AG04450 (cell line): ENCODE measurements at regions not wholly inside any gene's neighbourhood (a gene's known extent, or its start where the extent isn't known, plus 50 kb on each side); places are given as distances from the start of the nearest gene placed in this dataset.

Source experiments
- CTCF ChIA-PET: fragments of 300-600, 350-600 bp; formaldehyde crosslinking; extraction: SDS; loops from one replicate; lab custom pipeline; 2022; ENCODE audit warnings: antibody characterized with exemption, inconsistent platforms; lab: Charles Lee
- POLR2A ChIA-PET: fragments of 350-600 bp; formaldehyde crosslinking; extraction: SDS; loops from one replicate; lab custom pipeline; 2021; ENCODE audit warnings: antibody characterized with exemption, inconsistent platforms; lab: Yijun Ruan, JAX
- DNase-seq: peaks from one replicate; pipeline ENCODE4 v3.0.0-alpha.2; 2011; ENCODE audit warnings: low read depth, low spot score
- H3K27ac ChIP-seq: one replicate; pipeline ENCODE4 v1.5.1; 2012; ENCODE audit warnings: low read depth, low read length, control low read depth
- H3K27me3 ChIP-seq: one replicate; pipeline ENCODE4 v1.6.0; 2012; ENCODE audit warnings: low read length; ENCODE audit not compliant: control insufficient read depth, insufficient read depth
- H3K4me3 ChIP-seq: 2 replicates; pipeline ENCODE4 v1.5.1; 2011; ENCODE audit warnings: mild to moderate bottlenecking, low read depth, low read length, control low read depth
- H3K9me3 ChIP-seq: 2 replicates; pipeline ENCODE4 v1.5.1; 2012; ENCODE audit warnings: low read length; ENCODE audit not compliant: control insufficient read depth, insufficient read depth
- TF ChIP-seq, protein P1 (sequence below): IDR thresholded peaks from 2 replicates; pipeline ENCODE4 v1.5.1; 2011; ENCODE audit warnings: low read depth, low read length, control low read depth, inconsistent platforms

DNA sequence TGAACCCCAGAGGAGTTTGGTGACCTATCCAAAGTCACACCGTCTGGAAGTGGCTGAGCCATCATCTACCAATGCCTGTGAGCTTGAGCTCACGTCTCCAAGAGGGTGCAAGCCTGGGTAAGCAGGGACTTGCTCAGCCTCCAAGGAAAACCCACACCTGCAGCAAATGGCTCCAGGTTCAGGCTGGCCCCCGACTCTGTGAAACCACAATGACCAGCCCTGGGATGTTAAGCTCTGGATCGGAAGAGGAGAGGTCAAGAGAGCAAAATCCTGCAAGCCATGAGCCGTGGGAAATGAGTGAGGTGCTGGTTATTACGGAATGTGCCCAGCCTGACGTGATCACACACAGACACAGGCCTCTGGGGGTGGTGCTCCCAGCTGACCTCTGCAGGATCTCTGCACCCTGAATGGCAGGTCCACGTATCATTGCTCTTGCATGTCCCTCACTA, 94.1 kb upstream of the OTOS start:
- CTCF ChIA-PET, result interaction anchor here (1.0 to 3.6 kb wide), 2 partner anchors 202 to 204 kb away, joined by 5 to 31 read pairs; partner anchors contain the start of gene GPC1
- Histone ChIP-seq H3K9me3 (peaks cover 7% of the 10 kb centered on the region), H3K4me3 (no peak overlapping the region), H3K27me3 (peaks cover 3% of the 10 kb centered on the region), H3K27ac (no peak overlapping the region)
- TF ChIP-seq, protein P1, sequence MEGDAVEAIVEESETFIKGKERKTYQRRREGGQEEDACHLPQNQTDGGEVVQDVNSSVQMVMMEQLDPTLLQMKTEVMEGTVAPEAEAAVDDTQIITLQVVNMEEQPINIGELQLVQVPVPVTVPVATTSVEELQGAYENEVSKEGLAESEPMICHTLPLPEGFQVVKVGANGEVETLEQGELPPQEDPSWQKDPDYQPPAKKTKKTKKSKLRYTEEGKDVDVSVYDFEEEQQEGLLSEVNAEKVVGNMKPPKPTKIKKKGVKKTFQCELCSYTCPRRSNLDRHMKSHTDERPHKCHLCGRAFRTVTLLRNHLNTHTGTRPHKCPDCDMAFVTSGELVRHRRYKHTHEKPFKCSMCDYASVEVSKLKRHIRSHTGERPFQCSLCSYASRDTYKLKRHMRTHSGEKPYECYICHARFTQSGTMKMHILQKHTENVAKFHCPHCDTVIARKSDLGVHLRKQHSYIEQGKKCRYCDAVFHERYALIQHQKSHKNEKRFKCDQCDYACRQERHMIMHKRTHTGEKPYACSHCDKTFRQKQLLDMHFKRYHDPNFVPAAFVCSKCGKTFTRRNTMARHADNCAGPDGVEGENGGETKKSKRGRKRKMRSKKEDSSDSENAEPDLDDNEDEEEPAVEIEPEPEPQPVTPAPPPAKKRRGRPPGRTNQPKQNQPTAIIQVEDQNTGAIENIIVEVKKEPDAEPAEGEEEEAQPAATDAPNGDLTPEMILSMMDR, result no peak
- POLR2A ChIA-PET, result no interaction called here
- no peak for DNase-seq

DNA sequence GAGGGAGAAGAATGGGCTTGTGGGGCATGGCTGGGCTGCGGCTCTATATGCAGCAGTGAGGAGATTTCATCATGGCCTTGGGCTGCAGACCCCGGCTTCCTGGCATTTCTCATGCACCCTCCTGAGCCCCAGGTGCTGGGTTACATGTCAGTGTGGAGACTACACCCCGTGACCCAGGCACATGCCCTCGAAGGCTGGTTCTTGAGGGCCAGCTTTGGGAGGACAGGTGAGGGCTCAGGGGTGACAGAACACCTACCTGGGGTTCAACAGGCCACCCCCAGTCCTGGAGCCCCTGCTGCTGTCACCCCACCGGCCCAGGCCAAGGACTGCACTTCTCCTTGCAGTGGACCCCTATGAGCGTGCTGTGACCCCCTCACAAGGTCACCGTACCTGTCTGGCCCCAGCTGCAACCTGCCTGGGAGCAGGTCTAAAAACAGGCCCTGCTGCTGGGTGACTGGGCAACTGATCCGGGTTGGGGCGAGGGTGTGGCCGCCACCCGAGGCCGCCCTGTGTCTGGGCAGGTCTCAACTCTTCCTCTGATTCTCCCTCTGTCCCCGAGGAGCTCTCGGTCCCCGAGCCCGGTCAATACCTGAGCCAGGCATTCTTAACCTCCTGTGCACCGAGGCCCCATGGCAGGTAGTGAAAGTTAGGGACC, 94.8 kb upstream of the OTOS start:
- POLR2A ChIA-PET, result no interaction called here
- TF ChIP-seq, protein P1, result no peak
- H3K9me3 ChIP-seq, result no peaks in the 10 kb centered on the region
- no peak overlapping the region for H3K4me3 ChIP-seq
- no peak for DNase-seq
- peaks cover 3% of the 10 kb centered on the region for H3K27me3 ChIP-seq
- CTCF ChIA-PET, result interaction anchor here (2.0 to 3.6 kb wide), 2 partner anchors 201 to 204 kb away, joined by 10 to 31 read pairs; partner anchors contain the start of gene GPC1
- no peak overlapping the region for H3K27ac ChIP-seq

DNA sequence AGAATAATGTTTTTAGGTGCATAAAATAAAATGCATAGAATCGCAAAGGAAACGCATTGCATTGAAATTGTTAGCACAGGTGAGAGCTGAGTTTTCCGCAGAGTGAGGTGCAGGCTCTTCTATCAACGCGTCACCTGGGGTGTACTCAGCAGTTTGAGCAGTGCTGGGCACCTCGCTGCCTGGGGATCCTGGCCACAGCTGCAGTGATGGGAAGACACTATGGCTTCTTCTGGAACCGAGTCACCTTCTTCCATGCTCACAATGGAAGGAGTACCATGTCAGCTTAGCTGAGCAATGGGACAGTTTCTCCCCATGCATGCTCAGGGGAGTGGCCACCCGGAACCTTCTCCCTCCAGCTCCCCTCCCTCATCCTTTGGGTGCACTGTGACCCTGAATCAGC, 95.4 kb upstream of the OTOS start:
- ChIA-PET CTCF (interaction anchor here (2.0 kb wide), 1 partner anchor 203 kb away, joined by 10 read pairs; no protein-coding TSS in a partner anchor), POLR2A (no interaction called here)
- no peak for DNase-seq
- Histone ChIP-seq H3K9me3 (no peaks in the 10 kb centered on the region), H3K4me3 (no peak overlapping the region), H3K27me3 (no peaks in the 10 kb centered on the region), H3K27ac (no peak overlapping the region)
- TF ChIP-seq, protein P1, result no peak

DNA sequence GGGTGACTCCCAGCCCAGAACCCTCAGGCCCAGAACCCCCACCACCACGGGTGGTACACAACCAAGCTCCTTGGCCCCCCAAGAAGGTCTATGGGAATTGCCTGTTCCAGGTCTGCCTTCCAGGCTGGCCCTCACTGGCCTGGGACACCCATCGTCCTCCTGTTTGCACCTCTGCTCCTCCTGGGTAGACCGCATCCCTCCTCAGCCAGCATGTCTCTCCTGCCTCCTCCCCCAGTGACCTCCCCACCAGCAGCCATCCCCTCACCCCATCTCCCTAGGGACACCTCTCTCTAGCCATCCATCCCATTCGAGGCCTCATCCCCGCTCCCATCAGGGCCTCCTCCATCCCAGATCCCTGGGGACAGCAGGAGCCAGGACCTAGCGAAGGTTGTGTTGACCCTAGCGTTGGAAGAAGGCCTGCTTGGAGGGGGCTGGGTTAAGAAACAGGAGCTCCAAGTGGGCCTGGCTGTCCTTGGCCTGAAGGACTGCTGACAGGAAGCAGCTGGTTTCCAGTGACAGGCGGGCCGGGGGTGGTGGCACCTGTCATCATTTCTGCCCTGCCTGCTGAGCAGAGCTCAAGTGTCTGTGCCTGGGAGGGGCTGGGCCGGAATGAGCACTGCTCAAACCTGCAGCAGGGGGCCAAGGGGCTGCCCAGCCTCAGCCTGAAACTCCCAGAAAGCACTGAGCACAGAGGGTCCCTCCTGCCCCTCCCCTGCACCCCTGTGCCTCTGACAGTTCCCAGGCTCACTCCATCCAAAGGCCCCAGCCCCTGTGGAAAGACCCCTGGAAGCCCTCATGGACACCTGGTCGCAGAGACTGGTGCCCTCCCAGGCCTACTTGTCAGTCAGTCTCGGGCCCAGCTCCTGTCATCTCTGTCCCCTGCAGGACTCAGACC, 96.0 kb upstream of the OTOS start:
- CTCF ChIA-PET, result interaction anchor here (2.0 kb wide), 1 partner anchor 203 kb away, joined by 10 read pairs; no protein-coding TSS in a partner anchor
- no peaks in the 10 kb centered on the region for H3K27me3 ChIP-seq
- no peak overlapping the region for H3K27ac ChIP-seq
- DNase-seq, result no peak
- POLR2A ChIA-PET, result no interaction called here
- no peaks in the 10 kb centered on the region for H3K9me3 ChIP-seq
- TF ChIP-seq, protein P1, result no peak
- H3K4me3 ChIP-seq, result no peak overlapping the region
